ENCODE measurements at regions not wholly inside any gene's neighbourhood (a gene's known extent, or its start where the extent isn't known, plus 50 kb on each side); places are given as distances from the start of the nearest gene placed in this dataset.

- TF ChIP-seq PATZ1 (CRISPR knock-in tag; IDR thresholded peaks at IDR 0.05; ENCODE audit: borderline replicate concordance) (no peak), ZFP30 (CRISPR knock-in tag; IDR thresholded peaks at IDR 0.05) (no peak), TOX (CRISPR knock-in tag; IDR thresholded peaks at IDR 0.05; ENCODE audit: borderline replicate concordance) (no peak), SNAI2 (CRISPR knock-in tag; IDR thresholded peaks at IDR 0.05) (no peak), POU6F1 (CRISPR knock-in tag; IDR thresholded peaks at IDR 0.05; ENCODE audit: borderline replicate concordance, low read depth) (no peak), ZC3H10 (CRISPR knock-in tag; IDR thresholded peaks at IDR 0.05) (no peak), ZNF565 (CRISPR knock-in tag; conservative IDR thresholded peaks at IDR 0.05; ENCODE audit: low read depth) (no peak), ZNF70 (CRISPR knock-in tag; IDR thresholded peaks at IDR 0.05) (no peak), CSDC2 (CRISPR knock-in tag; IDR thresholded peaks at IDR 0.05) (no peak), OSR1 (CRISPR knock-in tag; IDR thresholded peaks at IDR 0.05) (no peak), CREB5 (CRISPR knock-in tag; IDR thresholded peaks at IDR 0.05; ENCODE audit: low read depth) (no peak)
These were observed 90.9 kb upstream of the LRPAP1 start for GRCh38 chr4:3623106-3623505.
